D721Med (cell line): ENCODE measurements at regions not wholly inside any gene's neighbourhood (a gene's known extent, or its start where the extent isn't known, plus 50 kb on each side); places are given as distances from the start of the nearest gene placed in this dataset.
A peak's percentile ranks its signal among the peaks of the same experiment; 100 is the strongest.

Experiments used
- DNase-seq: peaks from one replicate; pipeline ENCODE4 v3.0.0; 2011; ENCODE audit warnings: low spot score; ENCODE audit not compliant: insufficient read length
- FAIRE-seq: peaks from 2 replicates; lab custom pipeline; 2011; peaks lifted over from hg19 to GRCh38; lab: Jason Lieb, UNC
- CTCF ChIP-seq: IDR thresholded peaks from 2 replicates; pipeline ENCODE4 v1.5.1; 2012; ENCODE audit warnings: mild to moderate bottlenecking, control low read depth; ENCODE audit not compliant: insufficient read depth; ENCODE audit errors: missing control alignments

GRCh38 chr14:25944020-25944419 lies 653.8 kb downstream of the NOVA1 start:
- FAIRE-seq (no peak), DNase-seq (no peak)
- no peak for TF ChIP-seq CTCF

- FAIRE-seq, result no peak
- no peak for DNase-seq
- no peak for TF ChIP-seq CTCF
These were observed 654.5 kb downstream of the NOVA1 start for GRCh38 chr14:25943329-25943728.

- no peak for TF ChIP-seq CTCF
- FAIRE-seq (no peak), DNase-seq (no peak)
These were observed 655.7 kb downstream of the NOVA1 start for GRCh38 chr14:25942090-25942489.

GRCh38 chr14:25933731-25934130 lies 664.1 kb downstream of the NOVA1 start:
- DNase-seq (no peak), FAIRE-seq (peak; percentile 29)
- TF ChIP-seq CTCF, result no peak

GRCh38 chr14:25929881-25930615 lies 667.8 kb downstream of the NOVA1 start:
- FAIRE-seq (no peak), DNase-seq (no peak)
- TF ChIP-seq CTCF, result no peak

- TF ChIP-seq CTCF, result no peak
- no peak for DNase-seq
- FAIRE-seq, result no peak
These were observed 686.0 kb downstream of the NOVA1 start for GRCh38 chr14:25911831-25912230.

- FAIRE-seq (no peak), DNase-seq (no peak)
- TF ChIP-seq CTCF, result no peak
These were observed 688.6 kb downstream of the NOVA1 start for GRCh38 chr14:25909045-25909747.
